ENCODE measurements at regions not wholly inside any gene's neighbourhood (a gene's known extent, or its start where the extent isn't known, plus 50 kb on each side); places are given as distances from the start of the nearest gene placed in this dataset.

- H3K4me1 Mint-ChIP-seq, result peaks cover 2% of the 10 kb centered on the region
- peaks cover 4% of the 10 kb centered on the region for H3K9me3 Mint-ChIP-seq
- no peak for DNase-seq
- intact Hi-C loops (cut with micrococcal nuclease), result no loop called here
- H3K36me3 Mint-ChIP-seq (ENCODE audit: low read depth), result no peaks in the 10 kb centered on the region
- H3K27me3 Mint-ChIP-seq, result no peaks in the 10 kb centered on the region
- H3K27ac Mint-ChIP-seq, result no peak overlapping the region
- no peak overlapping the region for H3K4me3 Mint-ChIP-seq
Measured at GRCh38 chr4:83191026-83191425, 76.5 kb upstream of the PLAC8 start.

GRCh38 chr4:83189631-83190136 is 75.2 kb upstream of the PLAC8 start:
- DNase-seq, result no peak
- Mint-ChIP-seq H3K36me3 (ENCODE audit: low read depth) (no peaks in the 10 kb centered on the region), H3K4me3 (no peak overlapping the region), H3K9me3 (no peaks in the 10 kb centered on the region), H3K27me3 (no peaks in the 10 kb centered on the region), H3K27ac (no peak overlapping the region), H3K4me1 (peaks cover 2% of the 10 kb centered on the region)
- intact Hi-C loops (cut with micrococcal nuclease), result no loop called here

DNA sequence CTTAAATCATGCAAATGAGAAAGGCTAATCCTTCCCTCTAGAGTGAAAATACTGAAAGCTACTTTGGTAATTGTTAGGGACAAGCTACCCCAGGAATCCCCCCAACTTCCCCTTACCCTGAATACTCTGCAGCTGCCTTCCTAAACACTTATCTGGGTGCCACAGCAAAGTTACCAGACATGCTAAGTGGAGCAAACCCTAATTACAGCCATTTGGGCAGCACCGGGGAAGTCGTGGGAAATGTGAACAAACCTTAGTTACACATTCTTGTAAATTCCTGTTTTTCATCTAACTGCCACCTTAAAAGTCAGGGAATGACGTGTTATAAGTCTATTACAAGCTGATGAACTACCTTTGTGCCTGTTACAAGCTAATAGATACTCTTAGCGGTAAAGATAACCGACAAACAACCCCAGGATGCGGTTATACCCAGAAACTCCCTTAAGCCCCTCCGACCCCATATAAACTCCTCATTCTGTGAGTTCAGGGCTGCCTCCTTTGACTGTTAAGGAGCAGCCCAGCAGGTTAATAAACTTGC is 66.0 kb upstream of the PLAC8 start:
- Mint-ChIP-seq H3K9me3 (peaks cover 4% of the 10 kb centered on the region), H3K27ac (no peak overlapping the region), H3K27me3 (peaks cover 7% of the 10 kb centered on the region), H3K36me3 (ENCODE audit: low read depth) (no peaks in the 10 kb centered on the region), H3K4me1 (no peaks in the 10 kb centered on the region), H3K4me3 (no peak overlapping the region)
- no peak for DNase-seq
- intact Hi-C loops (cut with micrococcal nuclease), result no loop called here

DNA sequence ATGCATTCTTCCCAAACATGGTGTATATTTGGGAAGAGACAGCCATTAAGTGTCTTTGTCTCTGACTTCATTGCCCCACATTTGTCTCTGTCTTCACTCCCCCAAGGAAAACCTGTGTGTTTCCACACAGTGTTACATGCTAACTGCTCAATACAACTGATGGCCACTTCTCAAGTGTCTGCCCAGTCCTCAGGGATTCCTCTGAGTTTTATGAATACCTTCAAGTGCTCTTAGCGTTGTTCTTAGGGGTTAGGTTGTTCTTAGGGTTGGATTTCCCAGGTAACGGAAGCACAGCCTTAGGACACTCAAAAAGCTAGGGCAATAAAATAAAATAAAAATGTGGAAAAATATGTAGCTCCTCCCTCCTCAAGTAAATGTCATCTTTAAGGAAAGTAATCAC is 64.7 kb upstream of the PLAC8 start:
- Mint-ChIP-seq H3K4me3 (no peak overlapping the region), H3K27ac (no peak overlapping the region), H3K9me3 (peaks cover 9% of the 10 kb centered on the region), H3K4me1 (no peaks in the 10 kb centered on the region), H3K36me3 (ENCODE audit: low read depth) (peaks cover 4% of the 10 kb centered on the region), H3K27me3 (peaks cover 6% of the 10 kb centered on the region)
- intact Hi-C loops (cut with micrococcal nuclease), result no loop called here
- no peak for DNase-seq

GRCh38 chr4:83178029-83178428 is 63.5 kb upstream of the PLAC8 start:
- no peak for DNase-seq
- Mint-ChIP-seq H3K36me3 (ENCODE audit: low read depth) (peaks cover 4% of the 10 kb centered on the region), H3K4me3 (no peak overlapping the region), H3K4me1 (no peaks in the 10 kb centered on the region), H3K27ac (no peak overlapping the region), H3K27me3 (peaks cover 3% of the 10 kb centered on the region), H3K9me3 (peaks cover 9% of the 10 kb centered on the region)
- intact Hi-C loops (cut with micrococcal nuclease), result no loop called here

- Mint-ChIP-seq H3K36me3 (ENCODE audit: low read depth) (peaks cover 4% of the 10 kb centered on the region), H3K9me3 (peaks cover 9% of the 10 kb centered on the region), H3K27ac (no peak overlapping the region), H3K4me1 (no peaks in the 10 kb centered on the region), H3K27me3 (peaks cover 3% of the 10 kb centered on the region), H3K4me3 (no peak overlapping the region)
- intact Hi-C loops (cut with micrococcal nuclease), result no loop called here
- no peak for DNase-seq
Measured at GRCh38 chr4:83177182-83177581, 62.7 kb upstream of the PLAC8 start.

DNA sequence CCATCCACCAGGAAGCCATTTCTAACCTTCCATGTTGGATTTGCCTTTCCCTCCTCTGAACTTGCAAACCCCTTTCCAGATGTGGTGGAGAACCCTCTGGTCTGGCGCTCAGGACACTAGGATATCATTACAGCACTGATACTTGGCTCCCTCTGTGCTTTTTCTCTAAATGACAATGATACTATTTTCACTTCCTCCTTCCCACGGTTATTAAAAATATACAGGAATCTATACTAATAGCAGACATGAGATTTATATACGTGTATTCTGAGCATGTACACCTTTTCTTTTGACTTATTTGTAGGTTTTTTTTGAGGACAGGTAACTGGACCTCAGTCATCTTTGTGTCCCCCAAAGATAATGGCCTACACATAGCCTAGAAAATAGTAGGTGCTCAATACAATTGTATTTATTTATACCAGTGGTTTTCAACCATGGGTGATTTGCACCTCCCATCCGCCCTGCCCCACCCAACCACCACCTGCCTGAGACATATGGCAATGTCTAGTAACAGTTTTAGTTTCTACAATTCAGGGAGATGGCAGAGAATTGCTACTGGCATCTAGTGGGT is 60.4 kb upstream of the PLAC8 start:
- Mint-ChIP-seq H3K27ac (no peak overlapping the region), H3K36me3 (ENCODE audit: low read depth) (peaks cover 10% of the 10 kb centered on the region), H3K27me3 (no peaks in the 10 kb centered on the region), H3K9me3 (peaks cover 16% of the 10 kb centered on the region), H3K4me3 (no peak overlapping the region), H3K4me1 (peaks cover 5% of the 10 kb centered on the region)
- intact Hi-C loops (cut with micrococcal nuclease), result no loop called here
- no peak for DNase-seq

- intact Hi-C loops (cut with micrococcal nuclease), result no loop called here
- H3K9me3 Mint-ChIP-seq, result peaks cover 16% of the 10 kb centered on the region
- peaks cover 5% of the 10 kb centered on the region for H3K4me1 Mint-ChIP-seq
- H3K27ac Mint-ChIP-seq, result no peak overlapping the region
- peaks cover 13% of the 10 kb centered on the region for H3K36me3 Mint-ChIP-seq (ENCODE audit: low read depth)
- H3K4me3 Mint-ChIP-seq, result no peak overlapping the region
- H3K27me3 Mint-ChIP-seq, result no peaks in the 10 kb centered on the region
- no peak for DNase-seq
Measured at GRCh38 chr4:83172371-83172770, 57.8 kb upstream of the PLAC8 start.

- Mint-ChIP-seq H3K27me3 (peaks cover 7% of the 10 kb centered on the region), H3K36me3 (ENCODE audit: low read depth) (peaks cover 15% of the 10 kb centered on the region), H3K4me3 (no peak overlapping the region), H3K4me1 (peaks cover 9% of the 10 kb centered on the region), H3K9me3 (peaks cover 20% of the 10 kb centered on the region), H3K27ac (peak overlapping the region; percentile 54)
- intact Hi-C loops (cut with micrococcal nuclease), result no loop called here
- no peak for DNase-seq
Measured at GRCh38 chr4:83171436-83172039, 57.0 kb upstream of the PLAC8 start.

GRCh38 chr4:83170952-83171399 is 56.4 kb upstream of the PLAC8 start:
- H3K36me3 Mint-ChIP-seq (ENCODE audit: low read depth), result peaks cover 15% of the 10 kb centered on the region
- peak; percentile 57 for DNase-seq
- H3K4me1 Mint-ChIP-seq, result peaks cover 14% of the 10 kb centered on the region
- H3K9me3 Mint-ChIP-seq, result peaks cover 25% of the 10 kb centered on the region
- peaks cover 13% of the 10 kb centered on the region for H3K27me3 Mint-ChIP-seq
- H3K27ac Mint-ChIP-seq, result peak overlapping the region; percentile 54
- intact Hi-C loops (cut with micrococcal nuclease), result no loop called here
- H3K4me3 Mint-ChIP-seq, result no peak overlapping the region

All from activated CD4-positive, alpha-beta T cell treated with anti-CD3 and anti-CD28 coated beads, Interleukin-2, amount 10 ng/mL, durations not matched to agents 24 days and 14 days (primary cell).